GM23248 (cell line): ENCODE measurements at regions not wholly inside any gene's neighbourhood (a gene's known extent, or its start where the extent isn't known, plus 50 kb on each side); places are given as distances from the start of the nearest gene placed in this dataset.

Source experiments
- EZH2 ChIP-seq: fragments of 200-600 bp; sonication (generic); IDR thresholded peaks from 2 replicates; pipeline ENCODE4 v1.6.1; 2018; ENCODE audit warnings: antibody characterized with exemption, mild to moderate bottlenecking; ENCODE audit not compliant: insufficient read depth, poor library complexity, severe bottlenecking
- EZH2phosphoT487 ChIP-seq: fragments of 200-600 bp; sonication (generic); IDR thresholded peaks from 2 replicates; pipeline ENCODE4 v1.6.1; 2018; ENCODE audit warnings: antibody characterized with exemption, moderate library complexity, mild to moderate bottlenecking, low read depth; ENCODE audit not compliant: insufficient read depth

DNA sequence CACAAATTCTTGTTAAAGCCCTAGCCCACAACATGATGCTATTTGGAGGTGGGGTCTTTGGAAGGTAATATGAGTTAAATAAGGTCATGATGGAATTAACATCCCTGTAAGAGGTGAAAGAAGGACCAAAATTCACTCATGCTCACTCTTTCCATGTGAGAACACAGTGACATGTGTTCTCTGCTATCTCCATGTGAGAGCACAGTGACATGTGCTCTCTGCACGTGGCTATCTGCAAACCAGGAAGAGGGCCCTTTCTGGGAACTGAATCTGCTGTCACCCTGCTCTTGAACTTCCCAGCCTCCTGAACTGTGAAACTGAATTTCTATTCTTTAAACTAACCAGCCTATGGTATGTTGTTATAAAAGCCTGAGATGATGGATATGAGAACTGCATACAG is 1159.4 kb upstream of the ADGRB3 start:
- no peak for TF ChIP-seq EZH2phosphoT487
- TF ChIP-seq EZH2 = no peak
